GM23248 (cell line): ENCODE measurements at regions not wholly inside any gene's neighbourhood (a gene's known extent, or its start where the extent isn't known, plus 50 kb on each side); places are given as distances from the start of the nearest gene placed in this dataset.

Source experiments
- EZH2 ChIP-seq: fragments of 200-600 bp; sonication (generic); IDR thresholded peaks from 2 replicates; pipeline ENCODE4 v1.6.1; 2018; ENCODE audit warnings: antibody characterized with exemption, mild to moderate bottlenecking; ENCODE audit not compliant: insufficient read depth, poor library complexity, severe bottlenecking
- EZH2phosphoT487 ChIP-seq: fragments of 200-600 bp; sonication (generic); IDR thresholded peaks from 2 replicates; pipeline ENCODE4 v1.6.1; 2018; ENCODE audit warnings: antibody characterized with exemption, moderate library complexity, mild to moderate bottlenecking, low read depth; ENCODE audit not compliant: insufficient read depth

DNA sequence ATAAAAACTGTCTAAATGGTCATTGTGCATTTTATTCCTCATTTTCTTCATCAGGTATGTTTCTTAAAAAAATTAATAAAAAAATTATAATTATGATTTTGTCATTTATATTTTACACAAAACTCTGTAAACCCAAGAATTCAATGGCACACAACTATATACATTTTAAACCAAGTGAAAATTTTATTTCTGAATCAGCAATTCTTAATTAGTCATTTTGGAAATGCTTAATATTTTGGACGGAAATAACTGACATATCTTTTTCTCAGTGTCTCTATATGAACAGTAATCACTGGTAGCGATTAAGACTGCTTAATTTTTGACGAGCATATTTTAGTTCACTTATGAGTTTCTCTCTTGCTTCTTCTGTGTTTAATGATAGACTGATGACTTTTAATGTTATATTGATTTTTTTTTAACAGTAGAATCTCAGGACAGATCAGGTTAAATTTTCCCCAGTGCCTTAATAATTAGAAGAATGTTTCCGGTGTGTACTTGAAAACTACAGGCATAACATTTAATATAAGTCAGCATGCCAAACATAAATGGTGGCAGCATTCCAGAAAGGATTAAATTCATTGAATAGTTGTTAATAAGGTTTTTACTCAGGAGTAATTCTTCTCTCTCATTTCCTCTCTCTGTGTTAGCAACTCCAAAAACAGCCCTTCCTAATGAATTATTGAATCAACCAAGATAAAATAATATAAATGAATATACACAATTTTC is 644.7 kb upstream of the CDH6 start:
- no peak for TF ChIP-seq EZH2
- TF ChIP-seq EZH2phosphoT487 = no peak
